PC-3 (cell line): ENCODE measurements at regions not wholly inside any gene's neighbourhood (a gene's known extent, or its start where the extent isn't known, plus 50 kb on each side); places are given as distances from the start of the nearest gene placed in this dataset.

ENCODE experiments used
- EZH2 ChIP-seq: fragments of 300-600 bp; sonication (generic); IDR thresholded peaks from one replicate; pipeline ENCODE4 v1.6.1; 2017; ENCODE audit warnings: antibody characterized with exemption, mild to moderate bottlenecking, low read length; ENCODE audit not compliant: unreplicated experiment
- EZH2phosphoT487 ChIP-seq: fragments of 300-600 bp; sonication (generic); IDR thresholded peaks from 2 replicates; pipeline ENCODE4 v1.6.1; 2018; ENCODE audit warnings: mild to moderate bottlenecking, antibody characterized with exemption, low read length, borderline replicate concordance
- TF ChIP-seq, protein P1 (sequence below): fragments of 300-600 bp; sonication (generic); conservative IDR thresholded peaks from 2 replicates; pipeline ENCODE4 v1.5.1; 2017; ENCODE audit warnings: antibody characterized with exemption, low read depth, mild to moderate bottlenecking, low read length

DNA sequence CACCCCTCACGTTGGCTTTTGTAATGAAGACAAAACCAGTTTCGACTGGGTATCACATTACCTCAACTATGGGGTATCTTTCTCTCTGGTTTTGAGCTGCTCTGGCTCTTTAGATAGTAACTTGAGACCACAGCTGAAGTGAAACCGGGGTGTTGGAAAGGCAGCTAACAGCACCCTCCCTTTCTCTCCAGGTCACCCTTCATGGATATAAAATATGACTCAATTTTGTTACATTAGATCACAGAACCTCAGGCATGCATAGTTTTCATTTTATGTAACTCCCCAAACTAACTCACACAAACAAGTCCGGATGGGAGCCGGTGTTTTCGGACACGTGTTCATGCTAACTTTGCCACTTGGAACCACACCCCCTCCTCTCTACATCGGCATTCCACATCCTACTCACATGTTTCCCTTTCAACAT is 90.7 kb downstream of the NR2F2 start:
- no peak for TF ChIP-seq EZH2phosphoT487
- TF ChIP-seq, protein P1, sequence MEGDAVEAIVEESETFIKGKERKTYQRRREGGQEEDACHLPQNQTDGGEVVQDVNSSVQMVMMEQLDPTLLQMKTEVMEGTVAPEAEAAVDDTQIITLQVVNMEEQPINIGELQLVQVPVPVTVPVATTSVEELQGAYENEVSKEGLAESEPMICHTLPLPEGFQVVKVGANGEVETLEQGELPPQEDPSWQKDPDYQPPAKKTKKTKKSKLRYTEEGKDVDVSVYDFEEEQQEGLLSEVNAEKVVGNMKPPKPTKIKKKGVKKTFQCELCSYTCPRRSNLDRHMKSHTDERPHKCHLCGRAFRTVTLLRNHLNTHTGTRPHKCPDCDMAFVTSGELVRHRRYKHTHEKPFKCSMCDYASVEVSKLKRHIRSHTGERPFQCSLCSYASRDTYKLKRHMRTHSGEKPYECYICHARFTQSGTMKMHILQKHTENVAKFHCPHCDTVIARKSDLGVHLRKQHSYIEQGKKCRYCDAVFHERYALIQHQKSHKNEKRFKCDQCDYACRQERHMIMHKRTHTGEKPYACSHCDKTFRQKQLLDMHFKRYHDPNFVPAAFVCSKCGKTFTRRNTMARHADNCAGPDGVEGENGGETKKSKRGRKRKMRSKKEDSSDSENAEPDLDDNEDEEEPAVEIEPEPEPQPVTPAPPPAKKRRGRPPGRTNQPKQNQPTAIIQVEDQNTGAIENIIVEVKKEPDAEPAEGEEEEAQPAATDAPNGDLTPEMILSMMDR, result no peak
- TF ChIP-seq EZH2, result no peak
